ENCODE measurements at regions not wholly inside any gene's neighbourhood (a gene's known extent, or its start where the extent isn't known, plus 50 kb on each side); places are given as distances from the start of the nearest gene placed in this dataset.

- Mint-ChIP-seq H3K27ac (no peak overlapping the region), H3K4me3 (no peak overlapping the region), H3K9me3 (peaks cover 5% of the 10 kb centered on the region), H3K27me3 (ENCODE audit: low read depth, poor library complexity) (peaks cover 3% of the 10 kb centered on the region), H3K4me1 (peaks cover 5% of the 10 kb centered on the region), H3K36me3 (ENCODE audit: low read depth) (no peaks in the 10 kb centered on the region)
- no peak for TF ChIP-seq CTCF (IDR thresholded peaks at IDR 0.05)
- DNase-seq = no peak
These were observed 113.7 kb upstream of the NCK2 start for GRCh38 chr2:105631011-105631410.

- Mint-ChIP-seq H3K27ac (no peak overlapping the region), H3K36me3 (ENCODE audit: low read depth) (no peaks in the 10 kb centered on the region), H3K27me3 (ENCODE audit: low read depth, poor library complexity) (peaks cover 8% of the 10 kb centered on the region), H3K9me3 (peaks cover 5% of the 10 kb centered on the region), H3K4me3 (no peak overlapping the region), H3K4me1 (peaks cover 5% of the 10 kb centered on the region)
- no peak for DNase-seq
- no peak for TF ChIP-seq CTCF (IDR thresholded peaks at IDR 0.05)
These were observed 115.1 kb upstream of the NCK2 start for GRCh38 chr2:105629634-105630033.

GRCh38 chr2:105627534-105627933, 117.2 kb upstream of the NCK2 start:
- Mint-ChIP-seq H3K27ac (no peak overlapping the region), H3K4me1 (no peaks in the 10 kb centered on the region), H3K9me3 (peaks cover 19% of the 10 kb centered on the region), H3K27me3 (ENCODE audit: low read depth, poor library complexity) (peaks cover 19% of the 10 kb centered on the region), H3K36me3 (ENCODE audit: low read depth) (no peaks in the 10 kb centered on the region), H3K4me3 (no peak overlapping the region)
- no peak for DNase-seq
- TF ChIP-seq CTCF (IDR thresholded peaks at IDR 0.05) = no peak

- Mint-ChIP-seq H3K9me3 (peaks cover 19% of the 10 kb centered on the region), H3K4me3 (no peak overlapping the region), H3K27ac (no peak overlapping the region), H3K36me3 (ENCODE audit: low read depth) (no peaks in the 10 kb centered on the region), H3K4me1 (peaks cover 4% of the 10 kb centered on the region), H3K27me3 (ENCODE audit: low read depth, poor library complexity) (peaks cover 19% of the 10 kb centered on the region)
- TF ChIP-seq CTCF (IDR thresholded peaks at IDR 0.05) = no peak
- DNase-seq = no peak
These were observed 117.8 kb upstream of the NCK2 start for GRCh38 chr2:105626966-105627340.

- Mint-ChIP-seq H3K4me1 (peaks cover 9% of the 10 kb centered on the region), H3K27ac (no peak overlapping the region), H3K9me3 (peaks cover 19% of the 10 kb centered on the region), H3K27me3 (ENCODE audit: low read depth, poor library complexity) (peaks cover 19% of the 10 kb centered on the region), H3K36me3 (ENCODE audit: low read depth) (no peaks in the 10 kb centered on the region), H3K4me3 (no peak overlapping the region)
- no peak for DNase-seq
- no peak for TF ChIP-seq CTCF (IDR thresholded peaks at IDR 0.05)
These were observed 118.3 kb upstream of the NCK2 start for GRCh38 chr2:105626212-105626965.

GRCh38 chr2:105625632-105626031, 119.1 kb upstream of the NCK2 start:
- H3K4me1 Mint-ChIP-seq = peaks cover 9% of the 10 kb centered on the region
- DNase-seq = no peak
- H3K9me3 Mint-ChIP-seq = peaks cover 19% of the 10 kb centered on the region
- no peak overlapping the region for H3K27ac Mint-ChIP-seq
- no peak overlapping the region for H3K4me3 Mint-ChIP-seq
- no peak for TF ChIP-seq CTCF (IDR thresholded peaks at IDR 0.05)
- H3K27me3 Mint-ChIP-seq (ENCODE audit: low read depth, poor library complexity) = peaks cover 20% of the 10 kb centered on the region
- H3K36me3 Mint-ChIP-seq (ENCODE audit: low read depth) = no peaks in the 10 kb centered on the region

Measured in nephron progenitor cell (in vitro differentiated cells).